ELR (cell line): ENCODE measurements at regions not wholly inside any gene's neighbourhood (a gene's known extent, or its start where the extent isn't known, plus 50 kb on each side); places are given as distances from the start of the nearest gene placed in this dataset.
A peak's percentile ranks its signal among the peaks of the same experiment; 100 is the strongest.
"Not testable (repeated sequence)": the region's sequence is repeated elsewhere in the genome, so short reads cannot be mapped to it uniquely, and the experiment has no call there.

Experiments
- DNase-seq: peaks from one replicate; pipeline ENCODE4 v3.0.0-alpha.2; 2015; ENCODE audit warnings: low read depth

DNA sequence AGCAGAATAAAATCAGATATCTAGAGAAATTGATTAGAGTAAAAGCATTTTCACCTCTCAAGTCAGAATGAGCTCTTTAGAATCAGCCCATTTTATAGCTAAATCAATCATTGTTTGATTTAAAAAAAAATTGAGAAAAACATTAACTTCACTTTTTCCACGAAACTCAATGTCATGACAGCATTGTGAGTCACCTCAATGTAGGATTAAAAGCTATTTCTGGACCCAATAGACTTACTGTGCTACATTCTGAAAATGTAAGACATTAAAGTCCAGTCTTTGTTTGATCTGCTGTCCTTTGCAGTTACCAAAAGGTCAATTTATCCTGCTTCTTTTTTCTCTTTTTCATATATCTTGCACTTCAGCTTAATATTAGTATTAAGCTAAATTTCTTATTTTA, 519.4 kb upstream of the ZNF337 start:
- DNase-seq, result peak; percentile 71

DNA sequence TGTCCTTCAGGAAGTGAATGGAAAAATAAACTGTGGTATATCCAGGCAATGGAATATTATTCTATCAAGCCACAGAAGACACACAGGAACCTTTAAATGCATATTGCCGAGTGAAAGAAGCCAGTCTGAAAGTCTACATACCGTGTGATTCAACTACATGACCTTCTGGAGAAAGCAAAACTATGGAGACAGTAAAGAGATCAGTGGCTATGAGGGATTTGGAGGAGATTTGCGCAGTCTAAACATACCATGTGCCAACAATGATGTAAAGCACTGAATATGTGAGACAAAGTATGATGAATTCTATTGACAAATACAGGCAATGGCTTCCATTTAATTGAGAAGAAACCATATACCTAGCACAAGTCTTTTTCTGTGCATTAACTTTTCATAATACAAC, 518.3 kb upstream of the ZNF337 start:
- peak; percentile 28 for DNase-seq

DNA sequence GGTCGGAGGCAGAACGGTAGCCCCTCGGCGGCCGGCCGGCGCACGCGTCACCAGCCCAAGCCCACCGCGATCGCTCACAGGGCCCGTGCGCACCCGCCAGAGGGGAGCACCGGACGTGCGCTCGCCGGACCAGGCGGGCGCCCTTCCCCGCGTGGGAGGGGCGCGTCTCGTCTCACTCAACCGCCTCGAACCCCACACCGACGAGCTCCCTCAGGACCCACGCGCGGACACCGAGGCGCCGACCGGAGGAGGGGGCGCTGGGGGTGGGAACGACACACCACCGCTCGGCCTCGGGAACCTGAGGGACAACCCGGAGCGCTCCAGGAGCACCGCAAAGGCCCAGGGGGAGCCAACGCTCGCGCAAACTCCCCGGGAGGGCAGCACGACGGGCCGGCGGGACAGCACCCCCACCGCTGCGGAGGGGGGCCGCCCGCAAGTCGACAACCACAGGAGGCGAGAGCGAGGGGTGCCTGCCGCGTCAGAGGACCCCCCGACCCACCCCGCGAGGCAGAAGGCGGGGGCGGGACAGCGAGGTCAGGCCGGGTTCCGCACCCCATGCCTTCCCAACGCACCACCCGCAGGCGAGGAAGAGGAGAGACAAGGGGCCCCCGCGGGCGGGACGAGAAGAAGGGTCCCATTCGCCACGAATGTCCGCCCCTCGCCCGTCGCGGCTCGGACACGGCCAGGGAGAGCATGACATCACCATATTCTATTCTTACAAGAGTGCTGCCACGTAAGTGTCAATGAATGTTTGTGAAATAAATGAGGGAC, 512.7 kb upstream of the ZNF337 start:
- no peak for DNase-seq

DNA sequence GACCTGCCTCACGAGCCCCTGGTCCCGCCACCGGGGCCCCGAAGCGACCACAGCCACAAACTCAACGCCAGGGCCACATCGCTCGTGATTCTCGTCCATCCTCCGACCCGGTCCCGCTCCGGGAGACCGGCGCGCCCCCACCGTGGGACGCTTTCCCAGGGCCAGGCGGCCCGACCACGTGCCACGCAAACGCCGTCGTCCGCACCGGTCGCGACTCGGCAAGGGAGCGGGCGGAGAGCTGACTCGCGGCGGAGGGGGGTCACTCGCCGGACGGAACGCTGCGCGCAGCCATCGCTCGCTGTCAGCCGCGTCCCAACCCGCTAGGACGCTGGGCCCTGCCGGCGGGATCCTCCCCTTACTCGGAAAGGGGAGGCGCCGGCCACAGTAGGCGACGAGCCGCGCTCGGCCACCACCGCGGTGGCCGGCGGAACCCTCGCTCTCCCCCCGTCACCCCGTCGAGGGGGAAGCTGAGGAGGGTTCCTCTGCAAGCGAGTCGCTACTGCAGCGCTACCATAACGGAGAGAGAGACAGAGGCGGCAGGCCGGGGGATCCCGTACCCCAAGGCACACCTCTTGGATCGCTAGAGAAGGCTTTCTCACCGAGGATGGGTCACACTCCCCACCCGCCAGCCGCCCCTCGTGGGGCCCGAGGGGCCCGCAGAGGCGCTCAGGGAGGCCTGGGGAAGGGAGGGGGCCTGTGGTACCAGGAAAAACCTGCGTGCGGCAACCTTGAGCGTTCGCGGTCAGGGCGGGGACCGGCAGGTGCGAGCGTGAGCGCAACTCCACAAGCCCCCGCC, 511.8 kb upstream of the ZNF337 start:
- DNase-seq, result no peak

DNA sequence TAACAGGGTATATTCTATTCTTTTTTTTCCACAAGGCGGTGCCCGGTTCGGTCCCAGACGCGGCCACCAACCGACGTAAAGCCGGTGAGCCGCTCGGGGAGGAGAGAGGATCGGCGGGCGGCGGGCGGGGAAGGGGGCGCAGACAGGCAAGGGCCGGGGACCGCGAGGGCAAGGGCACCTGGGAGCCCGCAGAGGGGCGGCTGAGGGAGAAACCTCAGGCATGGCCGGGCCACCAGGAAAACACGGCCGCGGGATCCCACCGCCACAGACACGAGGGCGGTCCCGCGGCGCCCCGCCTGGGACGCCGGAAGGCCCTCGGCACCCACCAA, 511.3 kb upstream of the ZNF337 start:
- peak; percentile 8 for DNase-seq

DNA sequence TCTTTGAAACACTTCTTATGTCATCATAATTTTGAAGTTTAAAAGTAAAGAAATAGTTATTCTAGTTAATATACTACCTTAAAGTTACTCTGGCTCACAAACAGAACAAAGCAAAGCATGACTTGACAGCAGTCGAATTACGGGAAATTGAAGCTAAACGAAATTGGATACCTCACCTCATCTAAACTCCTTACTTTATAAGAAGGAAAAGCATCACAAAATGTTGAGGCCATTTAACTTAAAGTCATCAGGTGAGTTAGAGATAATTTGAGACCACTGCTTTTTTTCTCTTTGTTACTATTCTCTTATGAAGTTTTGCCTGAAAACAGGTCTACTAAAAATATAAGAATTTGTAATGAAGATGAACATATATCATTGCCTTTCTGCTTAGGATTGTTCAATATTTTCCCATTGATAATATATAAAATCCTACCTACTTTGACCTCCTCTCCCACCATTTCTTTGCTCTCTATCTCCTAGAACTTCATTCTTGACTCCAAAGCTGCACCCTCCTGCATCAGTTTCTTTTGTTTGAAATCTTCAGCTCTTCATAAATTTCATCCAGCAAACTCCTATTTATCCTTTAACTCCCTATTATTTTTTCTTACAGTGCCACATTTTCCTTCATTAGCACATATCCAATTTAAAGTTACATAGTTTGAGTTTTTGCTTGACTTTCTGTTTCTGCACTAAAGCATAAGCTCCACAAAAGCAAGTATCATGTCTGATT, 510.7 kb upstream of the ZNF337 start:
- no peak for DNase-seq

DNA sequence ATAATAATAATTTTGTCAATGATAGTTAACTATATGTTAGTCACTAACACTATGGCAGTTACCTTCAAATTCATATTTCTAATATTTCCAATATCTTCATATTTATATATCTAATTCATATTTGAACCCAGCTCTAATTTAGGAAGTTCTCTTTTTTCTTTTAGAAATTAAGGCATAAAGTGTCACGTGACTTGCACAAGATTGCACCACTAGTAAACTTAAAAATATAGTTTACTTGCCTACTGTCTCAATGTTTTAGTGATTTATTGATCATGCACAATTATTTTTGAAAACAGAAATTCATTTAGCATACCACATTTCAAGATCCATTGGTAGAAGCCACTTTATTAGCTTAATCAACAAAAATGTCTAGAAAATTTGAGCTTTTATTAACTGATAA, 508.7 kb upstream of the ZNF337 start:
- DNase-seq, result no peak

DNA sequence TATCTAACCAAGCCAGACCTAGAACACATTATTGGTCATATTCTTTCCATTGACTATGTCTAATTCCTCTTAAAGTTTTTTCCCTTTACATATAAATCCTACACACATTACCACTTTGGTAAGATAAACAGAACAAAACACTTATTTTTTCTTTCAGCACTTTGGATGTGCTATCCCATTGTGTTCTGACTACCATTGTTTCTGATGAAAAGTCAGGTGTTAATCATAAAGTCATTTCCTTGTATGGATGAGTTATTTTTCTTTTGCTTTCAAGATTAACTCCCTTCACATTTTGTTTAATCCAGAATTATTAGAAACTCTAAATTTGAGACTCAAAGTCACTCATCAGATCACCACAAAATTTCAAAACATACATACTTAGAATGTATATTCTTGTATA, 504.4 kb upstream of the ZNF337 start:
- DNase-seq, result not testable (repeated sequence)

DNA sequence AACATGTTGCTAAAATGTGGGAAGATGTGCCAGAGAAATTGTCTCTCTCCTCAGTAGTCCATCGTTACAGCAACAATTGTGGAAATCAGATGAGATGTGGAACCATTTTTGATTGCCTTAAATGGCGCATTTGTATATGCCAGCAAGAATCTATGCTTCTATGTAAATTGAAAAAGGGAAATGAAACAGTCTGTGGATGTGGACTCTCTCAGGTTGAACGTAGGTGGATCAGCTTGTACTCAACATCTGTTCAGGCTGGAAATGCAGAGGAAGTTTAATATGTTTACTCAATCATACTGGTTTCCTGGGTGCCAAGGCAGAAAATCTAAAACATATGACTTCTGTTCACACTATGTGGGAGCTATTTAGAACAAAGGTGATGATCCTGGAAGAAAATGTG, 490.7 kb upstream of the ZNF337 start:
- not testable (repeated sequence) for DNase-seq

DNA sequence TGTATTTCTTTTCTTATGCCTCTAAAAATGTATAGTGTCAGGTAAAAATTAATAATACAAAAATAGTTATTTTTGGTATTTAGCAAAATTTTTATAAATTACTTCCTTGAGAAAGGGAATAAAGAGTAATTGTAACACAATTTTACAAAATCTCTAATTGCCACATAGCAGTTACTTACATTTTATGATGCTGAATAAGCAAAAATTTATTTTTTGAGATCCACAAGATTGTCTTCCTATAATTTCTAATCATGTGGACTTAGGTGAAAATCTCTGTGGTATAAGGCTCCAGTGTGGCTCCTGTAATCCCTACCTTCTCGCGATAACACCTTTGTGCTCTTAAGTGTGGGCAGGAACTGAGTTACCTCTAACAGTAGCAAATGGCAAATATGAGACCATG, 487.1 kb upstream of the ZNF337 start:
- not testable (repeated sequence) for DNase-seq

DNA sequence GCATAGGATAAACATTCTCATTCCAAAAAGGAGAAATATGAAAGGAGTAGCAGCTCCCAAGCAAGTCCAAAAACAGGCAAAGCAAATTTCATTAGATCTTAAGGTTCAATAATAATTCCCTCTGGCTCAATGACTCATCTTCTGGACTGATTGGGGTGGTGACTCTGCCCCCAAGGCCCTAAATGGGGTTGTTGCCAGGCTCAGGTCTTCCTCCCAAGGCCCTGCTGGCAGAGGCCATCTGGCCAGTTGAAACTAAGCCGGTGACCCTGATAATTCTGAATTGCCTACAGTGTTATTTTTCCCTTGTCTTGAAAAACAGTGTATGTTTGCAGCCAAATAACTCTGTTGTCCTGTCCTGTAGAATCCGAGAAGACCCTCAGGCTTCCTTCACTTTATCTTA, 484.7 kb upstream of the ZNF337 start:
- not testable (repeated sequence) for DNase-seq

DNA sequence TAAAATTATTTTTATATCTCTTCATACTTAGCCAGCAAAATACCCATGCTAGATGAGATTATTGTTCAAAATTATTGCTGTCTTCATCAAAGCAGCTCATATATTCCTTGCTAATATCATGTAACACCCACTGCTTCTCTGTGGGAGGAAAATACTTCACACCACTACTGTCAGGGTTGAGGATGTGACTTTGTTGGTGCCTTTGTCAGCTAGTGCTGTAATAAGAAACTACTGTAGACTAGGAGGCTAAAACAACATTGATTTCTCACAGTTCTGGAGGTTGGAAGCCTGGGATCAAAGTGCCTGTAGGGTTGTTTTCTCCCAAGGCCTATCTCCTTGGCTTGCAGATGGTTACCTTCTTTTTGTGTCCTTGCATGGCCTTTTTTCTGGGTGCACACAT, 475.2 kb upstream of the ZNF337 start:
- DNase-seq, result not testable (repeated sequence)

DNA sequence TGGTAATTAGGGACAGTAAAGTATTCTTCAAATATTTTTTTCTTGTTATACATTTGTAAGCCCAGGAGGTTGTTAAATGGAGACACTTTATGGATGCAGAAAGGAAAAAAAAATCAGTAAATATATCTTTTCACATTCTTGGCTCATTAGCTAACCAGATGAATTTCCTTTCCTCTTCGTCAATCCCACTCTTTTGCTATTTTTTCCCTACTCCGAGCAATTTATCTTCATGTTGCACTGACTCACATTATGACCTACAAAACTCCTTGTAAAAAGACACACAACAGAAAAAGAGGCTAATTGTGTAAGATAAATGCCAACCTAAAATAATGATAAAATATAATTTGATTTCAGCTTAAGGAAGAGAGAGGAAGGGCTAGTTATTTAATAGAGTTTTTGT, 472.9 kb upstream of the ZNF337 start:
- DNase-seq, result peak; percentile 72

DNA sequence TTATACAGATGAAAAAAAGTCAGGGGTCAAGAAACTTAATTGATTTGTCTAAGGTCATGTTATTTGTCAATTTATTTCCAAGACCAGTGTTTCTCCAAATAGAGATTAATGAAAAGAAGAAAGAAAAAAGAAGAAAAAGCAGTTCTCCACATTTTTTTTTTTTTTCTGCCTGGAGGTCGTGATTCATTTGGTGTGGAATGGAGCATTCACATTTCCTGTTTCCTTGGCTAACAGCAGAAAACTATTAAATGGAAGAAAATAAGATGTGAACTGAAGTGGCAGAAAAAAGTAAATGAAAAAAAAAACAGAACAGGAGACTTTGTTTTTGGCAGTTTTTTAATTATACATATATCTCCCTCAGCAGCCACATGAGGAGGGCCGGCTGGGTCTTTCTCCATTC, 470.8 kb upstream of the ZNF337 start:
- DNase-seq, result peak; percentile 73

DNA sequence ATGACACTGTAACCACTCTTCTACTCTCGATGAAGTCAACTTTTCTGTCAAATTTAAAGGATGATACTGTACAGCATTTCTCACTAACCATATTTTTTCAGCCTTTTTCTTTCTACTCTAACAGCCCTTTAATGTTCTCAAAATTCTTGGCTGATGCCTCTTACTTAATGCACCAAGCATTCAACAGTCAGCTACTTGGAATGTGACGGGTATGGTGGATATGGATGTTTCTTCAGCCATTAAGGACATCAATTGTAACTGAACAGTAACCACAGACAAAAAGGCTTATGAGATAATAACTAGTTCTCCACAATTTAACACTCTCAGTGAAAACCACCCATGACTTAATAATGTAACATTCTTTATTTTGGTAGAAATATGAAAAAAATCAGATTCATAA, 467.2 kb upstream of the ZNF337 start:
- peak; percentile 93 for DNase-seq

DNA sequence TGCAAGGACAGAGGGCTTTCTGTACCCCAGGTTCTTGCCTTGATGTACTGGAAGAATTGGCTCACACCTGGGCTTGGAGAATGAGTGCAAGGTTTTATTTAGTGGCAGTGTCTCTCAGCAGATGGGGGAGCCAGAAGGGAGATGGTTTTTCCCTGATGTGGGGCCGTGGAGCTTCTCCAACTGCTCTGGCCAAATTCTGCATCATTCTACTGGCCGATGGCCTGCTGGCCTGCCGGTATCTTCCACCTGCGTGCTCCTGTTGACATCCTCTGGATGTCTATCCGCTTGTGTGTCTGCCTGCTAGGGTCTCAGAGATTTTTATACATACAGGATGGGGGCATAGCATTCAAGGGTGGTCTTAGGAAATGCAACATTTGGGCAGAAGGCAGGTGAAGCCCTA, 466.5 kb upstream of the ZNF337 start:
- not testable (repeated sequence) for DNase-seq

DNA sequence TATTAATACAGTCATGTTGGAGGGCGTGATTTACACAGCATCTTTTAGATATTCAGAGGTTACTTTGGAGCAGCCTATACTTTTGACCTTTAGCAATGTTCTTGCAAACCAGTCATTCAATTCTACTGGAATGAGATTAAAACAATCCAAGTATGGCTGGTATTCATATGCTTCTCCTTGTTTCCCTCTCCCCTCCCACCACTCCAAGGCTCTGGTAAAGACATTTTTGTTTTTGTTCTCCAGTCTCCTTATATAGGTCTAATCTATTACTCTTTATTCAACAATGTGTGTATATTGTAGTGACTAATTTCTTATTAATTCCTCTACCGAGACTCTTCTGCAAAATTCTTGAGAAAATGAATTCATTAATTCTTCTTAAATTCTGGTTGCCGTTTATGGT, 465.1 kb upstream of the ZNF337 start:
- peak; percentile 9 for DNase-seq

DNA sequence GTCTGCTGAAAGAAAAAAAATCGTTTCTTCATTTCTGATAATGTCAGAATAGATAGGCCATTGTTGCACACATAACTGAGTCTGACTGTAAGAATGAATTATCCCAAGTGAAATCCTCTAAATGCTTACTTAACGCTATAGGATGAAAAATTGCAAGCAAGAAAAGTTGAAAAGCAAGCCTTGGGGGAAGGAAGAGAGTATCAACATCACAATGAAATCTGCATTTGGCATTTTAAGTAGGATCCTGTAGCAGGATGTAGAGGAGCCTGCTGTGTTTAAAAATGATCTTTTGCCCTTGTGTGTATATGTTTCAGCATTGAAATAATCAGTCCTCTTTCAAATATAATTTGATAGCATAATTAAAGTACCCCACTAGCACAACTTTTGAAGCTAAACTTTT, 464.3 kb upstream of the ZNF337 start:
- DNase-seq, result not testable (repeated sequence)

DNA sequence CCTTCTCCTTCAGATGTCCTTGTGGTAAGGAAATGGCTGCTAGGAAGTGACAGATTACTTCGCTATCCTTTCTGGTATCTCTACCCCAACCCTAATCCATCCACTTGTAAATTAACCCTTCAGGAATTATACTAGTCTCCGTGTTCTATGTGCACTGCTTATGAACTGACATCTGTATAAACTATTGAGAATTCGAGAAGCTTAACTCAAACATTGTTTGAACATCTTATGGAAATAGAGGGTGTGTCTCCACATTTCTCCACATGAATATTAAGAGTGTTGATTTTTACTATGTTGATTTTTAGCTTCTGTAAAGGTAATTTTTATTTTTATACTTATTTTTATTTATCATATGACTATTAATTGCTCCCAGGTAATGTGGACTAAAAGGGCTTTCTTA, 457.6 kb upstream of the ZNF337 start:
- no peak for DNase-seq

DNA sequence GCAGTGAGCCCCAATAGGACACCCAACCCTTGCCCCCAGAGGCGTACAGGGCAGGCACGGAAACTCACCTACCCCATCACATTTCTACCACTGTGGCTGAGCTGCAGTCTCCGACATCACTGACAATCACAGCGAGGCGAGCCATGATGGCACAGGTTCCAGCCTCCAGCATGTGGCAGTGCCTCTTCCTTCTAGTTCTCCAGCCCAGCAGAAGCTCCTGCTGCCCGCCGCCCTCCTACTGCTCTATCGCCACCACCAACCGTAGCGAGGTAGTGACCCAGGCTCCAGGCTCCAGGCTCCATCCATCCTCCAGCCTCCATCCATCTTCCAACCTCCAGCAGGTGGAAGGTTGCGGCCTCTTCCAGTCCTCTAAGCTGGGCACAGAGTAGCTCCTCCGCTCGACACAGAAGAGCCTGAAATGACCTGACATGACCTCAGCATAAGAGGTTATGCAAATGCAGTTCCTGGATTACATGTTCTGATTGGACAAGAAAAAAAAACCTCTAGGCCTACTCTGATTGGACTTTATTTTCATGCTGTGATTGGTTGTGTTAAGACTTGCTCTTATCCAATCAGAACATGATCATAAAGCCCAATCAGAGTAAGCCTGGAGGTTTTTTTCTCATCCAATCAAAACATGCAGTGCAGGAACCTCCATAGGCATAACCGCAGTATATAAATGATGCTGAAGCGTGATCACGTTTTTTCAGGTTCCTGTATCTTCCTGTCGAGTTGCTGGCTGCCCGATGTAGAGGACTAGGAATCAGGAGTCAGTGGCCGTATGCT, 438.9 kb upstream of the ZNF337 start:
- no peak for DNase-seq

DNA sequence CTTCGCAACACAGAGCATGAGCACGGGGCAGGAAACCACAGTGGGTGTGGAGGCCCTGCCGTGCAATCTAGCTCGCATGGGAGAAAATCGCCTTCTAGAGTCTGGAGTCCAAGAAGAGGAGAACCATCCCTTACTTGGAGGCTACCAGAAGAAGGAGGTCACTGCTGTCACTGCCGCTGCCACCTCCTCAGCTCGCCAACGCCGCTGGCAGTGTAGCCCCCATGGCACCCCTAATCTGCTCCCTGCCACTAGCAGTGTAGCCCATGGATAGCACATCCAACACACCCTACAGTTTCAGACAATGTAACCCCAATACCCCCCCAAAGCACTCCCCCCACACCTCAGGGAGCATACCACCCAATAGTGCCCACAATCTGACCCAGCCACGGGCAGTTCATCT, 438.0 kb upstream of the ZNF337 start:
- DNase-seq, result no peak

DNA sequence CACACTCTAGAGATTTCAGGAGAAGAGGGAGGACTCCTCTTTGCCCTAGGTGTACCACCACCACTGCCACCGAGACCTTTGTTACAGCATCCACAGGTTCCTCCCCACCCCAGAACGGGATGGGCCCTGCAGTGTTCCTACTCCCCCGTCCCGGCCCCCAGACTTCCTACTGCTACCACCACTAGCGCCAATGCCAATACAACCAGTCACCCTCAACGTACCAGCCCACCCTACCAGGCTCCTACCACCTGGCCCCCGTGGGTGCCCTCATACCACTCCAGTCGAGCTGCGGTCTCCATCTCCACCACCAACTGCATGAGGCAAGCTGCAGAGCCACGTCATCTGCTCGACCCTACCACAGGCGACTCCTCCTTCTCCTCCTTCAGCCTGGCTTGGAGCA, 437.1 kb upstream of the ZNF337 start:
- DNase-seq, result not testable (repeated sequence)
